ENCODE measurements at regions not wholly inside any gene's neighbourhood (a gene's known extent, or its start where the extent isn't known, plus 50 kb on each side); places are given as distances from the start of the nearest gene placed in this dataset.

DNA sequence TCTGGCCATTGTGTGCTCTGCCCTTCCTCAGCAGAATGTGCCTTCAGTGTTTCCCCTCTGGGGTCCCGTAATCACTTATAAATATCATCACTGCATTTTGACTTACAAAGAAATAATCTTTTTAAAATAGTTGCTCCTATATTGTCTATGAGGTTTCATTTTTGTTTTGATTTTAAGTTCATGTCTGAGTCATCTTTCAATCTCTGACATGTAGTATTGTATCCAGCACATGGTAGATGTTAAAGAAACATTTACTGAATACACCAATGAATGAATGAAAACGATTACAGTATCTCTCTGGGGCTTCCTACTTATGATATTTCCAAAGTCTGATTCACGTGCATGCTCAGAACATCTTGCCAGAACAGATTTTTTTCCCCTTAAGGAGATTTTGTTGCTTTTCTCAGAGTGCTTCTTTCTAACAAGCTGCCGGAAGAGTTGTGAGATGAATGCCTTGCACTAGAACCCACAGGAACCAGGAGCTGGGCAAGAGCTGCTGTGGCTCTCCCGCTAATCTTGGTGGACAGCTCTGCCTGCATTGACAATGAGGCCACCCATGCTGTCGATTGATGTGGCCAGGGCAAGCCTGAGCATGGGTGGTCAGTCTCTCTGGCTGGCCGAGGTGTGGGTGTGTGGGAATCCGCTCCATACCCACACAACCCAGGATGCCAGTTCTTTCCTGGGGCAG lies 199.4 kb downstream of the CYRIA start:
- DNase-seq (ENCODE audit: low read depth, low spot score), result no peak
- no peak overlapping the region for H3K27ac Mint-ChIP-seq (ENCODE audit: unreplicated experiment)
- no peak overlapping the region for H3K4me3 Mint-ChIP-seq
- H3K27me3 Mint-ChIP-seq (ENCODE audit: low read depth), result no peaks in the 10 kb centered on the region
- no peaks in the 10 kb centered on the region for H3K36me3 Mint-ChIP-seq (ENCODE audit: low read depth)
- TF ChIP-seq, protein P1, sequence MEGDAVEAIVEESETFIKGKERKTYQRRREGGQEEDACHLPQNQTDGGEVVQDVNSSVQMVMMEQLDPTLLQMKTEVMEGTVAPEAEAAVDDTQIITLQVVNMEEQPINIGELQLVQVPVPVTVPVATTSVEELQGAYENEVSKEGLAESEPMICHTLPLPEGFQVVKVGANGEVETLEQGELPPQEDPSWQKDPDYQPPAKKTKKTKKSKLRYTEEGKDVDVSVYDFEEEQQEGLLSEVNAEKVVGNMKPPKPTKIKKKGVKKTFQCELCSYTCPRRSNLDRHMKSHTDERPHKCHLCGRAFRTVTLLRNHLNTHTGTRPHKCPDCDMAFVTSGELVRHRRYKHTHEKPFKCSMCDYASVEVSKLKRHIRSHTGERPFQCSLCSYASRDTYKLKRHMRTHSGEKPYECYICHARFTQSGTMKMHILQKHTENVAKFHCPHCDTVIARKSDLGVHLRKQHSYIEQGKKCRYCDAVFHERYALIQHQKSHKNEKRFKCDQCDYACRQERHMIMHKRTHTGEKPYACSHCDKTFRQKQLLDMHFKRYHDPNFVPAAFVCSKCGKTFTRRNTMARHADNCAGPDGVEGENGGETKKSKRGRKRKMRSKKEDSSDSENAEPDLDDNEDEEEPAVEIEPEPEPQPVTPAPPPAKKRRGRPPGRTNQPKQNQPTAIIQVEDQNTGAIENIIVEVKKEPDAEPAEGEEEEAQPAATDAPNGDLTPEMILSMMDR (conservative IDR thresholded peaks at IDR 0.05), result no peak
- no peaks in the 10 kb centered on the region for H3K9me3 Mint-ChIP-seq
- no peaks in the 10 kb centered on the region for H3K4me1 Mint-ChIP-seq

DNA sequence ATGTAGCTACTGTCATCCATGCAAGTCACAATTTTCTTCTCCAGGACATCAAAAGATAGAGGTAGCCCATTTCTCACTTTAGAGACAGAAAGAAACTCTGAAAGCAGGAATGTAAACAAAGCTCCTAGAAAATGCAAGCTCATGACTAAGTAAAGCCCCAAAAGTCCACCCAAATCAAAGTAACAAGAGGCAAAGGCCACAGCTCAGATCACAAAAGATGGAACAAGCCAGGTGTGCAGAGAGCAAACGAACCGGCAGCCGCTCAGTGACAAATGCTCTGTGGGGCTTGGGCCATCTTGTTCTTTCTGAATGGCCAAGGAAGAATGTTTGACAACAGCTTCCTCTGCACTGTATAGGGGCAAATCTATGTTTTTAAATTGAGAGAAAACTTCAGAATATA lies 201.0 kb downstream of the CYRIA start:
- Mint-ChIP-seq H3K27ac (ENCODE audit: unreplicated experiment) (no peak overlapping the region), H3K27me3 (ENCODE audit: low read depth) (no peaks in the 10 kb centered on the region), H3K9me3 (no peaks in the 10 kb centered on the region), H3K4me1 (no peaks in the 10 kb centered on the region), H3K36me3 (ENCODE audit: low read depth) (no peaks in the 10 kb centered on the region), H3K4me3 (no peak overlapping the region)
- TF ChIP-seq, protein P1 (conservative IDR thresholded peaks at IDR 0.05), result no peak
- DNase-seq (ENCODE audit: low read depth, low spot score), result no peak

DNA sequence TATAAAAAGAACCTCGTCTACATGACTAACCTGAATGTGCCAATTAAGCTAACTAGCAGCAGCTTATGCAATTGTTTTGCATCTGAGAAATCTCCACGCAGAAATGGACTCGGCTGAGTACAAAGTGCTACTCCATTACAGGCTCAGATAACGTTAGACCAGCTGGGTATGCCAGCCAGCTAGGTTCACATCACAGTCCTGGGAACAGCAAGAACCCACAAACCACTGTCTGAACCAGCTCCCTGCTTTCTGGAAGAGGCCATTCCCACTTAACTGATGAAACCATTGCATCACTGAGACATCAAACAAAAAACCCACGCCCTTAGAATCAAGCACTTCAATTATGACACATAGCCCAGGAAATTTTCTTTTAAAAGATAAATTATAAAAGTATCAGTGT lies 202.7 kb downstream of the CYRIA start:
- Mint-ChIP-seq H3K27ac (ENCODE audit: unreplicated experiment) (no peak overlapping the region), H3K36me3 (ENCODE audit: low read depth) (peaks cover 3% of the 10 kb centered on the region), H3K27me3 (ENCODE audit: low read depth) (no peaks in the 10 kb centered on the region), H3K9me3 (peaks cover 2% of the 10 kb centered on the region), H3K4me3 (no peak overlapping the region), H3K4me1 (no peaks in the 10 kb centered on the region)
- DNase-seq (ENCODE audit: low read depth, low spot score), result no peak
- TF ChIP-seq, protein P1 (conservative IDR thresholded peaks at IDR 0.05), result no peak

DNA sequence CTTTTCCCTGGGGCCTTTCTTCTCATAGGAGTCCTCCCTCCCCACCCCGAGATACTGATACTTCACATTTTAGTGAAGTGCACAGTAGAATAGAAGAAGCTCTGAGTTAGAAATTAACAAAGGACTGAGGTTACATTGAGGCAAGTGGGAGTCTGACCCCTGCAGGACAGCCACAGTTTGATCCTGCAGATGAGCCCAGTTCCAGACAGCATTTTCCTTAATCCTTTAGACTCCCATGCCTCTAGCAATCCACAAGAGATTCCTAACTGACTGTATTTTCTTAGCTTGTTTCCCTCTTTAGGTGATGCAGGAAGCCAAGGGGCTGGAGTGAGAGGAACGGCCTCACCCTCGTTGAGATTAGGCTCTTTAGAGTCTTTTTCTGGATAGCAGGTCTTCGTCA lies 204.0 kb downstream of the CYRIA start:
- DNase-seq (ENCODE audit: low read depth, low spot score), result no peak
- Mint-ChIP-seq H3K27me3 (ENCODE audit: low read depth) (no peaks in the 10 kb centered on the region), H3K4me1 (no peaks in the 10 kb centered on the region), H3K9me3 (peaks cover 2% of the 10 kb centered on the region), H3K36me3 (ENCODE audit: low read depth) (peaks cover 3% of the 10 kb centered on the region), H3K27ac (ENCODE audit: unreplicated experiment) (no peak overlapping the region), H3K4me3 (no peak overlapping the region)
- TF ChIP-seq, protein P1 (conservative IDR thresholded peaks at IDR 0.05), result no peak

DNA sequence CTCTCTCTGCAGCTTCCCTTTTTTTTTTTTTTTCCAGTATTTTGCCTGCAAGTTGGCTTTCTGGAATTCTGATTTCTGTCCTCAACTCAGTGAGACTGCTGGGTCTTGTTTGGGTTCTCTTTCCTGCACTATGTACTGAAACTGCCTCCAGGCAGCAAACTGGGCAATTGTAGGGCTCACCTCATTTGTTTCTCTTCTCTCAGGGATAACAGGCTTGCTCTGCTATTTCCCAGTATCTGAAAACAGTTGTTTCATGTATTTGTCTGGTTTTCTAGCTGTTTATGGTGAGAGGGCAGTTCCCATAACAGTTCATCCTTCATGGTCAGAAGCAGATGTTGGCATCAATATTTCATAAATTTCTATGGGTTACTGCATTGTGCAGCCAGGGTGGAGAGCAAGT lies 206.0 kb downstream of the CYRIA start:
- Mint-ChIP-seq H3K9me3 (peaks cover 2% of the 10 kb centered on the region), H3K4me1 (no peaks in the 10 kb centered on the region), H3K27ac (ENCODE audit: unreplicated experiment) (no peak overlapping the region), H3K4me3 (no peak overlapping the region), H3K36me3 (ENCODE audit: low read depth) (peaks cover 3% of the 10 kb centered on the region), H3K27me3 (ENCODE audit: low read depth) (no peaks in the 10 kb centered on the region)
- TF ChIP-seq, protein P1 (conservative IDR thresholded peaks at IDR 0.05), result no peak
- no peak for DNase-seq (ENCODE audit: low read depth, low spot score)

Measured in neural crest cell (in vitro differentiated cells).